ENCODE measurements at regions not wholly inside any gene's neighbourhood (a gene's known extent, or its start where the extent isn't known, plus 50 kb on each side); places are given as distances from the start of the nearest gene placed in this dataset.
"Not testable (repeated sequence)": the region's sequence is repeated elsewhere in the genome, so short reads cannot be mapped to it uniquely, and the experiment has no call there.

GRCh38 chr11:96869207-96869606 lies 479.4 kb downstream of the JRKL start:
- Histone ChIP-seq H3K27me3 (ENCODE audit: control insufficient read depth, insufficient read depth, low read length) (no peaks in the 10 kb centered on the region), H3K4me2 (ENCODE audit: low read length) (no peak overlapping the region), H3K9ac (ENCODE audit: low read depth, low read length) (no peak overlapping the region), H3K9me3 (replicated peaks; ENCODE audit: low read length) (no peaks in the 10 kb centered on the region), H3K36me3 (ENCODE audit: insufficient read depth, low read length) (no peaks in the 10 kb centered on the region), H3K4me1 (ENCODE audit: control insufficient read depth, insufficient read depth, low read length) (peaks cover 17% of the 10 kb centered on the region), H3K4me3 (ENCODE audit: low read length) (no peak overlapping the region)

GRCh38 chr11:96875712-96876111 lies 485.9 kb downstream of the JRKL start:
- Histone ChIP-seq H3K4me1 (ENCODE audit: control insufficient read depth, insufficient read depth, low read length) (no peaks in the 10 kb centered on the region), H3K9ac (ENCODE audit: low read depth, low read length) (no peak overlapping the region), H3K36me3 (ENCODE audit: insufficient read depth, low read length) (no peaks in the 10 kb centered on the region)

DNA sequence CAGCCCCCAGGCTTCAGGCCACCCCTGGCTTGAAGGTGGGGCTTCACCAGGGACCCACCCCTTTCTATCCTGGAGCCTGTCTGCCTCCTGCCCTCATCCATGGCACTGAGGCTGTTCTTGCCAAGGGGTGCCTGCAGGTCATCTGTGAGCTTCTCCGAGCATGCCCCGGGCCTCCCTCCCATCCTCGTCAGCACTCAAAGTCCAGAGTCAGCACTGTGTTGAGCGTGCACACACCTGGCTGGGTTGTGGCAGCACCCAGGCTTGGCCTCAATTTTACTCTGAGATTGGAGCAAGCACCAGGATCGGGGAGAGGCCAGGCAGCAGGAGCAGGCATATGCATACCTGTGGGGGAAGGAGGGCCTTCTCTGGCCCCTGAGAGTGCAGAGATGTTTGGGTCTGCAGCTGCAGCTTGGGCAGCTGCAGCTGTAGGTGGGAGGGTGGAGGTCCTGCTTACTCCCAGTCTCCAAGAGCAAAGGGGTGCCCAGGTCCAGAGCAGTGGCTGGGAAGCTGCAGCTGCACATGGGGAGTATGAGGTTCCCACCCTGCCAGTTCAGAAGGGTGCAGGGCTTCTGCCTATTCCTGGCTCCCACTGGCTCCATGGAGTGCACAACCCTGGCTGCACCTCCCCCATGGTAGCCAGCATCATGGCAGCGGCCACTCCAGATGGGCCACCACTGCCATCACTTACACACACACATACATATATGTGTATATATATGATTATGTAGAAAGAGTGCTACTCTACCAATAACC lies 488.7 kb downstream of the JRKL start:
- Histone ChIP-seq H3K4me2 (ENCODE audit: low read length) (no peak overlapping the region), H3K9ac (ENCODE audit: low read depth, low read length) (no peak overlapping the region), H3K4me3 (ENCODE audit: low read length) (no peak overlapping the region), H3K36me3 (ENCODE audit: insufficient read depth, low read length) (no peaks in the 10 kb centered on the region), H3K9me3 (replicated peaks; ENCODE audit: low read length) (no peaks in the 10 kb centered on the region), H3K27me3 (ENCODE audit: control insufficient read depth, insufficient read depth, low read length) (no peaks in the 10 kb centered on the region), H3K4me1 (ENCODE audit: control insufficient read depth, insufficient read depth, low read length) (no peaks in the 10 kb centered on the region)

More at GRCh38 chr11:96875712-96876111, 485.9 kb downstream of the JRKL start:
- Histone ChIP-seq H3K27me3 (ENCODE audit: control insufficient read depth, insufficient read depth, low read length) (no peaks in the 10 kb centered on the region), H3K4me2 (ENCODE audit: low read length) (no peak overlapping the region), H3K4me3 (ENCODE audit: low read length) (no peak overlapping the region), H3K9me3 (replicated peaks; ENCODE audit: low read length) (no peaks in the 10 kb centered on the region)

DNA sequence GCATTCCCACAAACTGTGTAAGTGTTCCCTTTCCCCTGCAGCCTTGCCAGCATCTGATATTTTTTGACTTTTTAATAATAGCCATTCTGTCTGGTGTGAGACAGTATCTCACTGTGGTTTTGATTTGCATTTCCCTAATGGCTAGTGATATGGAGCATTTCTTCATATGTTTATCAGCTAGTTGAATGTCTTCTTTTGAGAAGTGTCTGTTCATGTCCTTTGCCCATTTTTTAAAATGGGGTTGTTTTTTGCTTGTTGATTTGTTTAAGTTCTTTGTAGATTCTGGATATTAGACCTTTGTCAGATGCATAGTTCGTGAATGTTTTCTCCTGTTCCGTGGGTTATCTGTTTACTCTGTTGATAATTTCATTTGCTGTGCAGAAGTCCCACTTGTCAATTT lies 492.8 kb downstream of the JRKL start:
- not testable (repeated sequence) for H3K27me3 ChIP-seq (ENCODE audit: control insufficient read depth, insufficient read depth, low read length); H3K4me3 ChIP-seq (ENCODE audit: low read length); H3K9ac ChIP-seq (ENCODE audit: low read depth, low read length); H3K36me3 ChIP-seq (ENCODE audit: insufficient read depth, low read length); H3K9me3 ChIP-seq (replicated peaks; ENCODE audit: low read length); H3K4me2 ChIP-seq (ENCODE audit: low read length); H3K4me1 ChIP-seq (ENCODE audit: control insufficient read depth, insufficient read depth, low read length)

GRCh38 chr11:96885405-96885804 lies 495.6 kb downstream of the JRKL start:
- H3K9me3 ChIP-seq (replicated peaks; ENCODE audit: low read length), result no peaks in the 10 kb centered on the region
- H3K4me1 ChIP-seq (ENCODE audit: control insufficient read depth, insufficient read depth, low read length), result no peaks in the 10 kb centered on the region
- no peak overlapping the region for H3K9ac ChIP-seq (ENCODE audit: low read depth, low read length)

DNA sequence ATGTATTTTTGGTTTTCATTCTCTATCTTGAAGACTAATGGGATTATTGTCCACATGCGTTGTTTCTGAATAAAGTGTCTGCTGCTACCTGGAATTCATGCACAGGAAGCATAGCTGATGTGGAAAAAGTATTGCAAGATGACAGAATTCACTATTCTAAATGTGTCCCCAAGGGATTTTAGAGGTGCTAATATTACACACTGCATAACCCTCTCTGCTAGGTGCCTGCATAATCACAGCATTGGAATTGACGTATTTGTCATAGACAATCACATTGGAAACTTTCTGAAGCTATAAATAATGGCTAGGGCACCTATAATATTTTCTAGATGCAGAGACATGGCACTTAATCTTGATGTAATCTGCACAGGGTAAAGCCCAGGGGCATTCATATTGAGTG lies 496.1 kb downstream of the JRKL start:
- no peak overlapping the region for H3K4me2 ChIP-seq (ENCODE audit: low read length)
- no peaks in the 10 kb centered on the region for H3K4me1 ChIP-seq (ENCODE audit: control insufficient read depth, insufficient read depth, low read length)
- H3K36me3 ChIP-seq (ENCODE audit: insufficient read depth, low read length), result no peaks in the 10 kb centered on the region
- no peak overlapping the region for H3K4me3 ChIP-seq (ENCODE audit: low read length)
- H3K27me3 ChIP-seq (ENCODE audit: control insufficient read depth, insufficient read depth, low read length), result peaks cover 2% of the 10 kb centered on the region
- no peaks in the 10 kb centered on the region for H3K9me3 ChIP-seq (replicated peaks; ENCODE audit: low read length)
- no peak overlapping the region for H3K9ac ChIP-seq (ENCODE audit: low read depth, low read length)

More at GRCh38 chr11:96885405-96885804, 495.6 kb downstream of the JRKL start:
- Histone ChIP-seq H3K27me3 (ENCODE audit: control insufficient read depth, insufficient read depth, low read length) (peaks cover 2% of the 10 kb centered on the region), H3K4me2 (ENCODE audit: low read length) (no peak overlapping the region), H3K36me3 (ENCODE audit: insufficient read depth, low read length) (no peaks in the 10 kb centered on the region), H3K4me3 (ENCODE audit: low read length) (no peak overlapping the region)

DNA sequence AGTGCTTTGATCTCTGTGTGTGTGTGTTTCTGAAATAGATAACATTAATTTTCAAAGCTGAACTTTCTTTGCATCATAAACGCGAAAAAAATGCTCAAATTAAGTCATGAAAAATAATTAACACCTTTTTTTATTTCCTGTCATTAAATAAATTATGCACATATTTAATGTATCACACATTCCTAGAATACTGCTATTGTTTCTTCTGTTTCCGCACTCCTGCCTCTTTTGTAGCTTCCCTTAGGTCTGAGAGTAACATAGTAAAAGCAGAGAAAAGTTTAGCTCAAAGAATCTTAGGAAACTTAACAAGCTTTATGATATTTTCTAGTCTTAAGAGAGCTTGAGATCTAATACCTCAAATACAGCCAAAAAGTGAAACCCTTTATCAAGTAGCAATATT lies 504.2 kb downstream of the JRKL start:
- Histone ChIP-seq H3K9ac (ENCODE audit: low read depth, low read length) (no peak overlapping the region), H3K4me3 (ENCODE audit: low read length) (no peak overlapping the region), H3K4me1 (ENCODE audit: control insufficient read depth, insufficient read depth, low read length) (no peaks in the 10 kb centered on the region)

DNA sequence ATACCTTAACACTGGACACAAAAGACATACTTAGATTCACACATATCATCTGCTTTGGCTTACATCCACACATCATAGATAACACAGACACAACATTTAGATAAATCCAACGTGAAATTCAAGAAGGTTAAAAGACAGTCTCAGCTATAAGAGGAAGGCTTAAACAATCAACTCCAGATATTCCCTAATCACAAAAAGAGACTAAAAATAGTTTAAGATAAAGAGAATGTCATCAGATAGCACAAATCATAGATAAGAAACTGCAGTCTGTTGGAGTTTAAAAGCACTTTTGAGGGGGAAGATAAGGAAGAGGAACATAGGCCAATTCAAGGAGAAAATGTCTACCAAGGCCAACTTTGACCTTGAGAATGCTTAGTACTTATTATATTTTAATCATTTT lies 504.8 kb downstream of the JRKL start:
- Histone ChIP-seq H3K27me3 (ENCODE audit: control insufficient read depth, insufficient read depth, low read length) (no peaks in the 10 kb centered on the region), H3K4me1 (ENCODE audit: control insufficient read depth, insufficient read depth, low read length) (no peaks in the 10 kb centered on the region), H3K36me3 (ENCODE audit: insufficient read depth, low read length) (no peaks in the 10 kb centered on the region), H3K4me2 (ENCODE audit: low read length) (no peak overlapping the region), H3K9me3 (replicated peaks; ENCODE audit: low read length) (no peaks in the 10 kb centered on the region), H3K9ac (ENCODE audit: low read depth, low read length) (no peak overlapping the region), H3K4me3 (ENCODE audit: low read length) (no peak overlapping the region)

More for the DNA sequence above, 504.2 kb downstream of the JRKL start:
- H3K9me3 ChIP-seq (replicated peaks; ENCODE audit: low read length), result no peaks in the 10 kb centered on the region
- H3K27me3 ChIP-seq (ENCODE audit: control insufficient read depth, insufficient read depth, low read length), result no peaks in the 10 kb centered on the region
- no peak overlapping the region for H3K4me2 ChIP-seq (ENCODE audit: low read length)
- H3K36me3 ChIP-seq (ENCODE audit: insufficient read depth, low read length), result no peaks in the 10 kb centered on the region

DNA sequence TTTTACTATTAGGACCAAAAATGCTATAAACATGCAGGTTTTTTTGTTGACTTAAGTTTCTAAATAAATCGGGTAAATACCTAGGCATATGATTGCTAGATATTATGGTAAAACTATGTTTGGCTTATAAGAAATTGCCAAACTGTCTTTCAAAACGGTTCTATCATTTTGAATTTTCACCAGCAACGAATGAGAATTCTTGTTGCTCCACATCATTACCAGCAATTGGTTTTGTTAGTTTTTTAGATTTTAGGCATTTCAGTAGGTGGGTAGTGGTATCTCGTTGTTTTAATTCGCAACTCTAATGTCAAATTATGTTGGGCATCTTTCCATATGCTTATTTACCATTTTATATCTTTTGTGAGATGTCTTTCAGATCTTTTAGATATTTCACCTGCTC lies 510.2 kb downstream of the JRKL start:
- Histone ChIP-seq H3K4me2 (ENCODE audit: low read length) (no peak overlapping the region), H3K9me3 (replicated peaks; ENCODE audit: low read length) (no peaks in the 10 kb centered on the region), H3K9ac (ENCODE audit: low read depth, low read length) (no peak overlapping the region), H3K4me1 (ENCODE audit: control insufficient read depth, insufficient read depth, low read length) (no peaks in the 10 kb centered on the region), H3K4me3 (ENCODE audit: low read length) (no peak overlapping the region), H3K36me3 (ENCODE audit: insufficient read depth, low read length) (no peaks in the 10 kb centered on the region), H3K27me3 (ENCODE audit: control insufficient read depth, insufficient read depth, low read length) (no peaks in the 10 kb centered on the region)

DNA sequence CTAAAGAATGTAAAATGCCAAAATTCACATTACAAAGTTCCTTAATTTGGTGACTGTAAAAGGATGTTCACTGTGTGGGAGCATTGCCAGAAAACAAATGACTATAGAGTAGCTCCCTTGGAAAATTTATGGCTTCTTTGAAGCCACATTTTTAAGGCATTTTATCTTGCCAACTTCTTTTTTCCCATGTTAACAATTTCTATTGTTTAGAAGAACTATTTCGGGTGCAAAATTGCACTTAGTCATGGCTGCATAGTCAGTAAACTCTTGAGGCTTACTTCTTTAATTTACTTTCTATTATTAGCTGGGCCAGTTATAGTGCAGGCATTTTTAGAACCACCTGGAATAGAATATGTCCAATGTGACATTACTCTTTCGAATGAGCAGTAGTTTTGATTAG lies 515.3 kb downstream of the JRKL start:
- Histone ChIP-seq H3K4me2 (ENCODE audit: low read length) (no peak overlapping the region), H3K27me3 (ENCODE audit: control insufficient read depth, insufficient read depth, low read length) (no peaks in the 10 kb centered on the region), H3K9ac (ENCODE audit: low read depth, low read length) (no peak overlapping the region), H3K36me3 (ENCODE audit: insufficient read depth, low read length) (no peaks in the 10 kb centered on the region), H3K4me1 (ENCODE audit: control insufficient read depth, insufficient read depth, low read length) (no peaks in the 10 kb centered on the region), H3K4me3 (ENCODE audit: low read length) (no peak overlapping the region), H3K9me3 (replicated peaks; ENCODE audit: low read length) (no peaks in the 10 kb centered on the region)

GRCh38 chr11:96905663-96906062 lies 515.9 kb downstream of the JRKL start:
- Histone ChIP-seq H3K4me2 (ENCODE audit: low read length) (no peak overlapping the region), H3K9me3 (replicated peaks; ENCODE audit: low read length) (no peaks in the 10 kb centered on the region)

GRCh38 chr11:96906476-96906875 lies 516.7 kb downstream of the JRKL start:
- H3K9ac ChIP-seq (ENCODE audit: low read depth, low read length), result no peak overlapping the region
- no peaks in the 10 kb centered on the region for H3K9me3 ChIP-seq (replicated peaks; ENCODE audit: low read length)
- no peaks in the 10 kb centered on the region for H3K27me3 ChIP-seq (ENCODE audit: control insufficient read depth, insufficient read depth, low read length)
- H3K4me2 ChIP-seq (ENCODE audit: low read length), result no peak overlapping the region
- H3K4me3 ChIP-seq (ENCODE audit: low read length), result no peak overlapping the region
- no peaks in the 10 kb centered on the region for H3K36me3 ChIP-seq (ENCODE audit: insufficient read depth, low read length)
- H3K4me1 ChIP-seq (ENCODE audit: control insufficient read depth, insufficient read depth, low read length), result no peaks in the 10 kb centered on the region

More at GRCh38 chr11:96905663-96906062, 515.9 kb downstream of the JRKL start:
- Histone ChIP-seq H3K4me1 (ENCODE audit: control insufficient read depth, insufficient read depth, low read length) (no peaks in the 10 kb centered on the region), H3K36me3 (ENCODE audit: insufficient read depth, low read length) (no peaks in the 10 kb centered on the region), H3K27me3 (ENCODE audit: control insufficient read depth, insufficient read depth, low read length) (no peaks in the 10 kb centered on the region), H3K9ac (ENCODE audit: low read depth, low read length) (no peak overlapping the region), H3K4me3 (ENCODE audit: low read length) (no peak overlapping the region)

Data from skeletal muscle satellite cell (primary cell).